ENCODE measurements at regions not wholly inside any gene's neighbourhood (a gene's known extent, or its start where the extent isn't known, plus 50 kb on each side); places are given as distances from the start of the nearest gene placed in this dataset.
A peak's percentile ranks its signal among the peaks of the same experiment; 100 is the strongest.

- no peak for DNase-seq (ENCODE audit: low read depth in 2 of 2)
These were observed 243.7 kb downstream of the SLC16A7 start for GRCh38 chr12:59839514-59839913.

GRCh38 chr12:59843260-59843843 lies 247.5 kb downstream of the SLC16A7 start:
- no peak for DNase-seq (ENCODE audit: low read depth in 2 of 2)

- DNase-seq (ENCODE audit: low read depth in 2 of 2): peak; percentile 59 to 61
These were observed 248.9 kb downstream of the SLC16A7 start for GRCh38 chr12:59844750-59845149.

GRCh38 chr12:59845293-59845692 lies 249.5 kb downstream of the SLC16A7 start:
- DNase-seq (ENCODE audit: low read depth in 2 of 2): no peak

GRCh38 chr12:59847127-59847526 lies 251.3 kb downstream of the SLC16A7 start:
- DNase-seq (ENCODE audit: low read depth in 2 of 2): no peak

- no peak for DNase-seq (ENCODE audit: low read depth in 2 of 2)
These were observed 254.4 kb downstream of the SLC16A7 start for GRCh38 chr12:59850268-59850667.

- no peak for DNase-seq (ENCODE audit: low read depth in 2 of 2)
These were observed 262.8 kb downstream of the SLC16A7 start for GRCh38 chr12:59858508-59859170.

GRCh38 chr12:59859171-59859510 lies 263.3 kb downstream of the SLC16A7 start:
- DNase-seq (ENCODE audit: low read depth in 2 of 2): no peak

- no peak for DNase-seq (ENCODE audit: low read depth in 2 of 2)
These were observed 265.8 kb downstream of the SLC16A7 start for GRCh38 chr12:59861635-59862034.

GRCh38 chr12:59867055-59867454 lies 271.2 kb downstream of the SLC16A7 start:
- DNase-seq (ENCODE audit: low read depth in 2 of 2): no peak

GRCh38 chr12:59867689-59868088 lies 271.9 kb downstream of the SLC16A7 start:
- no peak for DNase-seq (ENCODE audit: low read depth in 2 of 2)

GRCh38 chr12:59871779-59872178 lies 275.9 kb downstream of the SLC16A7 start:
- DNase-seq (ENCODE audit: low read depth in 2 of 2): no peak

GRCh38 chr12:59873136-59873535 lies 277.3 kb downstream of the SLC16A7 start:
- DNase-seq (ENCODE audit: low read depth in 2 of 2): no peak

GRCh38 chr12:59874781-59875180 lies 279.0 kb downstream of the SLC16A7 start:
- DNase-seq (ENCODE audit: low read depth in 2 of 2): no peak

- DNase-seq (ENCODE audit: low read depth in 2 of 2): no peak
These were observed 290.4 kb downstream of the SLC16A7 start for GRCh38 chr12:59886131-59886733.

GRCh38 chr12:59887178-59887577 lies 291.3 kb downstream of the SLC16A7 start:
- DNase-seq (ENCODE audit: low read depth in 2 of 2): no peak

GRCh38 chr12:59890896-59891579 lies 295.2 kb downstream of the SLC16A7 start:
- DNase-seq (ENCODE audit: low read depth in 2 of 2): no peak

- DNase-seq (ENCODE audit: low read depth in 2 of 2): no peak
These were observed 299.4 kb downstream of the SLC16A7 start for GRCh38 chr12:59895166-59895775.

GRCh38 chr12:59904874-59905521 lies 309.2 kb downstream of the SLC16A7 start:
- peak; percentile 99 for DNase-seq (ENCODE audit: low read depth in 2 of 2)

GRCh38 chr12:59911516-59911915 lies 315.7 kb downstream of the SLC16A7 start:
- no peak for DNase-seq (ENCODE audit: low read depth in 2 of 2)

GRCh38 chr12:59916988-59917387 lies 321.2 kb downstream of the SLC16A7 start:
- no peak for DNase-seq (ENCODE audit: low read depth in 2 of 2)

GRCh38 chr12:59927032-59927431 lies 331.2 kb downstream of the SLC16A7 start:
- DNase-seq (ENCODE audit: low read depth in 2 of 2): no peak

All from fibroblast of skin of left quadriceps (primary cell).